NCI-H2107 treated with DMSO at 0.1 percent for 48 hours (cell line): ENCODE measurements at regions not wholly inside any gene's neighbourhood (a gene's known extent, or its start where the extent isn't known, plus 50 kb on each side); places are given as distances from the start of the nearest gene placed in this dataset.

ENCODE experiments used
- DNase-seq: peaks from one replicate; lab custom pipeline; 2025; ENCODE audit not compliant: unreplicated experiment; lab: John Stamatoyannopoulos, UW

DNA sequence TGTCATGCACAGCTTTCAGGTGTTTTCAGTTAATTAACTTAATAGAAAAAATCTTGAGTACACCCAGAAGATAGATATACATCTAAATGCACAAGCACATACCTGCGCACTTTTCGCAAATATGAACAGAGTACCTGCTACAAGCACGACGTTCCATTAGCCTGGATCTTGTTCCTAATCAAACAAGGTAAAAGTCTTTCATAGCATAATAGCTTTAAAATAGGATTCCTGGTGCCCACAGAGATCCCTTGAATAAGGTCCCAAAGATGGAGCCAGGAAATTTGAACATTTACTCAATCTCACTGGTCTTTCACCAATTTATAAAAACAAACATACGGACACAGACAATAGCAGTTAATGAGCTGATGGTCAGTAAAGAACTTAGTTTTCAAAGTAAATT, 689.8 kb upstream of the CHORDC1 start:
- no peak for DNase-seq

DNA sequence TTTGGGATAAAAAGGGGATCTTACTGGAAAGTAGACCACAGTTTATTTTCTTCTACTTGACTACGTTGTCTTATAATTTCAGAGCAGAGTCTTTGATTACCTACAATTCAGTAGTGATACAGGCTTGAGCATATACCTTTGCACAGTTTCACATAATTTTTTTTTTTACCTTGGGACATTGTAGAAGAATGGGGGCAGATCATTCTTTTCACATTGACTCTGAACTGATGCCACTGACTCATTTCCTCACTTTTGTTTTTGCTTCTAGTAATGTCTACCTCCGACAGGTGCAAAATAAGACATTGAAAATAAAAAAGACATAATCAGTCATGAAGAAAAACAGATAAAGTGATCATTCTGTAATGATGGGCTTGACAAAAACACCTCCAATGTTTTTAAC, 688.3 kb upstream of the CHORDC1 start:
- DNase-seq = no peak

DNA sequence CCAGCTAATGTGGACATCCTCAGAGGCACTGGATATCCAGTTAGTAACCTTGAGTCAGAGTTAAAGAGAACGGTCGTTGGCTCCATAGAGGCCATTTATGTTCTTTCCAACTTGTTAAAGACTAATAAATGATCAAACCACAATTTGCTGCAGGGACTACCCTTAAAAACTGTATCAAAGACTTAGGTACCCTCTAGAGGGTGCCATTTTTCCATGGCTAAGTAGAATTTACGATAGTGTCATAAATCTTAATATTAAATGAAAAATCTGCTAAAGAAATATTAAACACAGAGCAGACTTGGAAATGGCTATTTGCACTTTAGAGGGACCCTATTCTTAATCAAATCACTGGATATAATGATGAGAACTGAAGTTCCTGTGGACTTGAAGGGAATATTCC, 685.2 kb upstream of the CHORDC1 start:
- DNase-seq = no peak

DNA sequence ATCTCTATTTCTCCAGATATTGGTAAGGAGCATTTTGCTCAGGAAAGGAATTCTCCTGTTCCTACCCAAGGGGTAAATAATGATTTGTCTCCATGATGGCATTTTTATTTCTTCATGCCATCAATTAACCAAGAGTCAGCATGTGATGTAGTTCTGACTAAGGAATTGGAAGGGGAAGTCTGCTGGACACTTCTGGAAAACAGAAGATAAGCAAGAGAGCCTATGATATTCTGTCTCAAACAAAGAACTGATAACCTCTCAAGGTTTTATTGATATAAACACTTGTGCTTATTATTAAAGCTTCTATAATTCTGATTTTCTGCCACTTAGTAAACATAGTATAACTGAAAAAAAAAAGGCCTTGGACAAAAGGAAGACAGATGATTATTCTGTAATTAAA, 673.0 kb upstream of the CHORDC1 start:
- no peak for DNase-seq

DNA sequence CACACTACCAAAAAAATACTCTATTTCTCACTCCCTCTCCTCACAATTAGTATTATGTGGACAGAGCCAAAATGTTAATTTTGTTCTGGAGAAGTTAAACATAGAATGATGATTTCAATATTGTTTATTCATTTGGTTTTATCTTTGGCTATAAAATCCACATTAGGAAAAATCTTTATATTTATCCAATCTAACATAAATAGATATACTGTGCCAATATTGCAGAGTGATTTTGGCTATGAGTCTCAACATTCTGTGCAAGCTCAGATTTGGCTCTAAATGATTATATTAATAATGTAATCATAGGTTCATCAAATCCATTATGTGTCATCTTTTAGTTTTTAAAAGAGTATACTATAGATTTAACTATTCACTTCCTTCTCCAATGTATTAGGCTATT, 667.5 kb upstream of the CHORDC1 start:
- no peak for DNase-seq

DNA sequence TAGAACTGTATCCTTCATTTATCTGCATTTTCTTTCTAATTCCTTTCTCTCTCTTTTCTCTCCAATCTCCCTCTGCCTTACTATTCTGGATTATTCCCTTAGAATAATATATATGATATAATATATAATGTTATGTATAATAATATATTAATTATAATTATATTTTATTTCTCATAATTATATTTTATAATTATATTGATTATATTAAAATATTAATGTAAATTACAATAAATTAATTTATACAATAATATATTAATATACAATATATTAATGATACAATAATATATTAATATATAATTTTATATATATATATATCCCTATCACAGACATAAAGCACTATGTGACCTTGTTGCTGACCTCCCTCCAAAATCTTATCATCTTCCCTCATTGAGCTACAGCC, 661.3 kb upstream of the CHORDC1 start:
- DNase-seq = no peak

DNA sequence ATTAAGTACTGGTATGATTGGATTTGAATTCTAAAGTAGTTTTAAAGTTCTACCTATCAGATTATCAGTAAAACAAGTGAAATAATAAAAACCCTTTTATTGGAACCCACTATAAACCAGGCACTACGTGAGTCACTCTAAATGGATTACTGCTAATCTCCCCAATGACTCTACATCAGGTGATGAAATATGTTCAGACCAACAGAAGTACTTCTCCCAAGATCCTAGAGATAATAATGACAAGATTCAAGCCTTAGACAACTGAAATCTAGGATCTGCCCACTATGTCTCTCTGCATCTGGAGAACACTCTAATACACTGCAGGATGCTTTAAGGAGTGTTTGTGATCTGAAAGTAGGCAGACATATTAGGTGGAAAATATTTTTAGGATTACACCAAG, 652.1 kb upstream of the CHORDC1 start:
- no peak for DNase-seq

DNA sequence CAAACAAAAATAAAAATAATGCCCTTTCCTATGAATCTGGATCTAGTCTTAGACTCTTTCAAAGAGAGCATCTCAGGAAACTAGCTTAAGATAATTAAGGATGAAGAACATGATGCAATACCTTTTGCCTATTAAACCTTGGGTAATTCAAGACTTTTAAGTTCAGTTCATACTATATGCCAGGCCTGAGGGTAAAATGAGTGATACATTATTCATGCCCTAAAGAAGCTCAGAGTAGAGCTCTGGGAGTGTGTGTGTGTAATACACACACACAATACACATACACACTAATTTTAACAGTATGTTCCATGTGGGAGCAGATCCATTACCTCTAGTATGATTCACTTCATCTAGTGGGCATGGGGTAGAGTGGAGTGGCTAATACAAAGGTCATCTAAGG, 651.4 kb upstream of the CHORDC1 start:
- DNase-seq = no peak

DNA sequence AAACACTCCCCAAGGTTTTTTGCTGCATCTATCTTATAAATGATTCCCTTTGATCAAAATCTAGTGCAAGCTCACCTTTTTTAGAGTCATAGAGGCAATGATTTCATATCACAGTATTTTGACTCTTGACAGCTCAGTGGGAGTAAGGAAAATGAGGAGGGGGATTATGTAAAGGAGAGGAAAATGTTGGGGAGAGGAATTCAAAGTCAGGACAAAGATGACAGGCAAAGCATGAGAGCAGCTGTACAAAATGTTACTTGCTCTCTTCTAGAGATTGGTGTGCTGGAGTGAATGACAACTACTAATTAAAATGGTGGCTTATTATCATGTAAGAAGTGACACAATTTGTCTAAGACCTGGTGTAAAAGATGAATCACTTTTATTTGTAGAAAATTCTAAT, 644.6 kb upstream of the CHORDC1 start:
- DNase-seq = no peak

DNA sequence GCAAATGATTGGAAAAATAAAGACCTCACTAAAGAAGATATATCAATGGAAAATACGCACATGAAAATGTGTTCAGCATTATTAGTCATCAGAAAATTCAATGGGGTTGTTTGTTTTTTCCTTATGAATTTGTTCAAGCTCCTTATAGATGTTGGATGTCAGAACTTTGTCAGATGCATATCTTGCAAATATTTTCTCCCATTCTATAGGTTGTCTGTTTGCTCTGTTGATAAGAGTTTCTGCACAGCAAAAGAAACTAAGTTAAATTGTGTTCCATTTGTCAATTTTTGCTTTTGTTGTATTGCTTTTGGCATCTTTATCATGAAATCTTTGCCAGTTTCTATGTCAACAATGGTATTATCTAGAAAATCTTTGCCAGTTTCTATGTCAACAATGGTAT, 633.9 kb upstream of the CHORDC1 start:
- no peak for DNase-seq

DNA sequence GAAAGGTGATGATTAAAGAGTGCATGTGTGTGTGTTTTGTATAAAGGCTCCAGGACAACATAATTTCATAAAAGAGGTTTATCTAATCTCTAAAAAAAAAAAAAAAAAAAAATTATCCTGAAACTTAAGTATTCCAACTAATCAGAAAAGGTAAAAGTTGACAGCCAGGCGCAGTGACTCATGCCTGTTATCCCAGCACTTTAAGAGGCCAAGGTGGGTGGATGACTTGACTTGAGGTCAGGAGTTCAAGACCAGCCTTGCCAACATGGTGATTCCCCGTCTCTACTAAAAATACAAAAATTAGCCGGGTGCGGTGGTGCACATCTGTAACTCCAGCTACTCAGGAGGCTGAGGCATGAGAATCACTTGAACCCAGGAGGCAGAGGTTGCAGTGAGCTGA, 632.7 kb upstream of the CHORDC1 start:
- no peak for DNase-seq

DNA sequence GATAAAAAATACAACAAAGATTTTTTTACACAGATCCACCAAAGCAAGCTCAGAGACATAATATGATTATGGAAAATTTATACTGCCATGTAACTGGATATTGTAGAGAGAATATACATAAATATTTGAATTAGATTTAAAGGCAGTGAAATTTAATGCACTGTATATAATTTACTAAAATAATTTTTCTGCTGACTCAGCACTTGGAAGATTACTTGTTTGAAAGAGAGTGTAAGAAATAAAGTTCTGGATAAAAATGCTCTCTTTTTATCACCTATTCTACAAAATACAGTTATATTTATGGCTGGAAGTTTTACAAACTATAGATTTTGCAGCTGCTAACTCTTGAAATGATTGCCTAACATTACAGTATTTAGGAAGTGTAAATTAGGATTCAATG, 628.3 kb upstream of the CHORDC1 start:
- no peak for DNase-seq

DNA sequence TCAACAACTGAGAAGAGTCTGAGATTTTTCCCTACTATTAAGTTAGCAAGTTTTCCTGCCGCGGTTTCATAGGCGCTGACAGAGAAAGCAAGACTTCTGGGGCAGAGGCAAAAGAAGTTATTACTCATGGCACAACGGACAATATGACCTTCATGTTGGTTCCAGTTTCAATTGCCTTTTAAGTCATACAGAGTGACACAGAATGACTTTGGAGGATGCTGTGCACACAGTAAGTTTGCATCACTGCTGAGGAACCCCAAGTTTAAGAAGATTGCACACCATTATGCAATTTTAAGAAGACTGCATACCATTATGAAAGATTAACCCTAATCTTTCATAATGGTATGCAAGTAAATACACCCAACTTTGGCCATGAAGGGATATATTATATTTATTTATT, 626.5 kb upstream of the CHORDC1 start:
- no peak for DNase-seq

DNA sequence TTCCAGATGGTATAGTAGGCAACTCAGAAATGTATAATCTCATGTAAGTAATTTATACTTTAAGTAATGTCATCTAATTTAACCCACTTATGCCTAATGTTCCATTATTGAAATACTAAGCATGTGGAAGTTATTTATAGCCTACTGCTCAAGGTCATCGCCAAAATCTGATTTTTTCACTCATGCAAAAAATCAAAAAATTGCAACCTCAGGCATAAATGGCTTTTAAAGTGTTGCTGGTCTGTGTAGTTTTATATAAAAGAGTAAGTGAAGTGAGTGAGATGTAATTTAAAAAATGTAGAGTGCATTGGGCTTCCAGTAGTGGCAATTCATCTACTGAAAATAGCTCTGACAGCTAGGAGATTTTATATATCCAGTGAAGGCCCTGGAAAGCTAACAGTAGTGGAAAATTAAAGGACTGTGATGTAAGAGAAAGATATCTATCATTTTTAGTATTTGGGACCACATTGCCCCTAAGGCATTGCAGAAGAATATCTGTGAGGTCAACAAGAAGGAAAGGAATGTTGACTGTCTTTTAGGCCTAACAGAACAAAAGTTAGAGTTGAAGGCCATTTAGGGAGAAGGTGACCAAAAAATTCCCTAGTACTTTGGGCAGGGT, 624.5 kb upstream of the CHORDC1 start:
- DNase-seq = no peak

DNA sequence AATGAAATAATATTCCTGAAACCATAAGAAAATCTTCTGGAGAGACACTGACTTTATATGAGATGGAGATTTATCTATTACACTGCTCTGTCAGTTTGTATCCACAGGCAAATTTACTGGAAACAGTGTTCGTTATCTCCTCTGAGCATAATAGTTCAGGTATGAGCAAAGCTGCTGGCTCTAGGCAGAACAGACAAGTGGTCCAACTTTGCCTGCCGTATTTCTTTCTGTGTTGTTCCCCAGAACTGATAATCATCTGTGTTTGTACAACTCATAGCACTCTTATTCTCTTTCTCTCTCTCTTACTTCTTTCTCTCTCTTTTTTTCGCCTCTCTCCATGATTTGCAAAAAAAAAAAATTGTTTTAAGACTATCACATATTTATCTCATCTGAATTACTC, 623.8 kb upstream of the CHORDC1 start:
- no peak for DNase-seq

DNA sequence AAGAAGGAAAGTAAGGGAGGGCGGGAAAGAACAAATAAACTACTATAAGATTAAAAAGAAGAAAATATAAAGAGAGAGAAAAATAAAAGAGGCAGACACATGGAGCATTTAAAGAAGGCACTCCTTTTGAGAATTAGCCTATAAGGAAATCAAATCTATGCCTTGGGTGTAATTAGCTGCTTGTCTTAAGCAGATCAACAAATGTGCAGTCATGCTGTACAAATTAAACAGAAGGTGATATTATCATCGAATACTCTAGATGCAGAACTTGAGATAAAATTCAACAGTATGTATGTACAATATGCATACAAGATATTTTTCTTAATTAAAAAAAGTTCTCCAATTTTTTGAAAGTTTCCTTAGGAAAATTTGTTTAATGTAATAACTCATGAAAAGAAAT, 623.0 kb upstream of the CHORDC1 start:
- DNase-seq = no peak

DNA sequence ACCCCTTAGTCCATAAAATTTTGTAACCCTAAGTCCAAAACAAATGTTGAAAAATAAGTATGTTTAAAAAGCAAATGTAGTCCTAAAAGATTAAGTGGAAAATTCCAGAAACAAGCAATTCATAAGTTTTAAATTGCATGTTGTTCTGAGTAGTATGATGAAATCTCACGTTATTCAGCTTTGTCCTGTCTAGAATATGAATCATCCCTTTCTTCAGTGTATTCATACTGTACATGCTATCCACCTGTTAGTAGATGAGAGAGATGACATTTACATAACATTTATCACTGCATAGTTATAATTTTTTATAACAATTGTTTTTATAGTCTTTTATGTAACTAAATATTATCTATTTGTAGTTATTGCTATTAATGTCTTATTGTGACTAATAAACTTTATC, 622.3 kb upstream of the CHORDC1 start:
- DNase-seq = no peak

DNA sequence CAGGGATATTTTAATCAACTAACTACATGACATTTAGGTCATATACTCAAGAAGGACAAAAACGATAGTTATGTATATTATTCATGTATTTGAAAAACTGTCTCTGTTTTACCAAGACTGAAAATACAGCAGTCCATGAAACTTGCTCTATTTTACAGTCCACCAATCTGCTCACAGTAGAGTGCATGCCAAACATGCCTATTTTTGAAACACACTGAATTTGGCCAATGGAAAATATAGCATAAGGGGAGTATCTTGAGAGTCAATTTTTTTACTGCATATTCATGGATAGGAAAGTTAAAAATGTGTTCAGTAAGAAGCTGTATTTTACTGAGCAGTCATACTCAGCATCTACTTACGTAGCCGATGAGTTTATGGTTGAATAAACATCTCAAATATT, 621.2 kb upstream of the CHORDC1 start:
- no peak for DNase-seq

DNA sequence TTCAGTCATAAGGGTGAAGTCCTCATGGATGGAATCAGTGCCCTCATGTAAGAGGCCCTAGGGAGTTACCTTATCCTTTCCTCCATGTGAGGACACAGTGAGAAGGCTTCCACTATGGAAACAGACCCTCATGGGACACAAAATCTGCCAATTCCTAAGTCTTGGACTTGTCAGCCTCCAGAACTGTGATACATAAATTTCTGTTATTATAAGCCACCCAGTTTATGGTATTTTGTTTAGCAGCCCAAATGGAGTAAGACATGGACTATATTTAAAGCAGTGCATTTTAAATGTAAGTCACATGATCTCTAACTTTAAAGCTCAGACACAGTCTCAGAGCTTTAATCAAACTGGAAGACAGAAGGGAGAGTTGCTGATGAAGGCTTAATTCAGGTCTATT, 619.8 kb upstream of the CHORDC1 start:
- DNase-seq = no peak

DNA sequence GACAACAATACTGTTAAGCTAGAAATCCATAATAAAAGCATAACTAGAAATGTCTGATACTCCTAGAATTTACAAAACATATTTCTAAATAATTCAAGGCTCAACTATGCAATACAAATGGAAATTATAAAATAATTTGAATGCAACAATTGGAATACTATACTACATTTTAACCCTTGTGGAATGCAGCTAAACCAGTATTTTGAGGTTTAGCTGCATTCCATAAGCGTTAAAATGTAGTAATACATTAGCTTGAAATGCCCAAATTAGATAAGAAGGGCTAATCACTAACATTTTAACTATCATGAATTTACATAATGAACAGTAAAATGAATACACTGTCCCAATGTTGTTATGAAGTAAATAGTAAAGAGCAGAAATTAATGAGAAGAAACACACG, 617.2 kb upstream of the CHORDC1 start:
- no peak for DNase-seq

DNA sequence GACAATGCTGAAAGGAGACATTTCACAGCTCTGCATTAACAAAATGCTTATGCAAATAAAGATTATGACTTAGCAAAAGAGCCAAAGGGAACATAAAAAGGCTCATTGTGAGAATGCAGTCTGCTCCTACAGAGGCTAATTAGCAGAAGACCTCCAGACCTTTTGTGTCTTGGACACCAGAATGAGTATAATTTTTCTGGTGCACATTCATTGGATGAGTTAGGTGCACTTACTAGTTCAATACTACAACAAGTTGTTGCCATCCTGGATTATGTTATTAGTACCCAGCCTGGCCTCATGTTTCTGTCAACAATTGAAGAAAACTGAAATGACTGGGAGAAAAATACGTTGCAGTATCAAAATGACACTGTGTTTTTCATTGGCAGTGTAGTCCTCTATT, 613.2 kb upstream of the CHORDC1 start:
- no peak for DNase-seq

DNA sequence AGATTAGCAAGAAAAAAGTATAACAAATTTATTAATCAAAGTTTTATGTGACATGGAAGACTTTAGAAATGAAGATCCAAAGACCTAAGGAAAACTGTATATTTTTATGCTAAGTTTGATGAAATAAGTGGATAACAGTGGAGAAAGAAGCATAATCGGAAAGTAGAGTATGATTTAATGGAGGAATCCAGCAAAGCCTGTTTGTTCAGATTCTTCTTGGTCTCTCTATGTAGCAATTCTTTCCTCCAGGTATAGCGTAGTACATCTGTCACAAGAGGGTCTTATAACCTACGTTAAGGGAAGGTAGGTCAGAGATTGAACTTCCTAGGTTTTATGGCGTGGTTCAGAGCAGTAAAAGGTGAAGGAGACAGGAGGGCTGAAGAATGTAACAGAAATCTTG, 600.6 kb upstream of the CHORDC1 start:
- DNase-seq = no peak

DNA sequence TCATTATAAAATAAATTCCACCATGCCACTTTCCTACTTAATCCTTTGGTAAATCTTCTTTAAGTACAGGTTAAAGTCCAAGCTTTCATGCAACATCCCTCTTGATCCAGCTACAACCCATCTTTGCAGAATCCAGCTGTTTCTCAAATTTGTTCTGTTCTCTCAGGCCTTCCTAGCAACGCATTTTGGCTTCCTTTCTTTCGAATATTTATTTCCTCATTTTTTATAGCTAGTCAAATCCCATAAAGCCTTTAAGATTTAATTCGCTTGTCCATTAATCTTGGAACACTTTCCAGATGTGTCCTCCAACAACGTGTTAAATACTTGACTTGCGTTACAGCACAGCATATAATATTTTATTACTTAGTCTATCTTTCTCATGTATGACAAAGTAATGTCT, 600.1 kb upstream of the CHORDC1 start:
- no peak for DNase-seq

DNA sequence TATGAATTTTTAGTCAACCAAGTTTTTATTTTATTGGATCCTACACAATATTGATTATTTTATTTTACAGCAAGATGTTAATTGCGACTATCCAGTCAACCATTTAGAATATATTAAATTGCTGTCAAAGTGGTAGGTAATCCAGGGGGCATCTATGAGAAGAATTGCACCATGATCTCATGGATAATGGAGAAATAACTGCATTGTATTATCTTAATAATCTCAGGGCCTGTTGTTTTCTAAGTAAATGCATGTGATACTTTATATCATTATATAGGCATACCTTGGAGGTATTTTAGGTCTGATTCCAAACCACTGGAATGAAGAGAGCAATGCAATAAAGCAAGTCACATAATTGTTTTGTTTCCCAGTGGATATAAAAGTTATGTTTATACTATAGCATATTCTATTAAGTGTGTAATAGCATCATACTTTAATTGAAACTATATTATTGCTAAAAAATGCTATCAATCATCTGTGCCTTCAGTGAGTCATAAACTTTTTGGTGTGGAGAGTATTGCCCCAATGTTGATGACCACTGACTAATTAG, 595.4 kb upstream of the CHORDC1 start:
- no peak for DNase-seq
